ENCODE measurements at regions not wholly inside any gene's neighbourhood (a gene's known extent, or its start where the extent isn't known, plus 50 kb on each side); places are given as distances from the start of the nearest gene placed in this dataset.

- intact Hi-C loops (cut with micrococcal nuclease; ENCODE audit: unreplicated experiment) = no loop called here
- DNase-seq (ENCODE audit: low spot score) = no peak
- ChIA-PET CTCF (ENCODE audit: unreplicated experiment) (no interaction called here), POLR2A (no interaction called here)
- H4K20me1 ChIP-seq (ENCODE audit: insufficient read depth, low read length) = no peaks in the 10 kb centered on the region
- no peaks in the 10 kb centered on the region for H3K9me2 ChIP-seq (ENCODE audit: insufficient read depth, low read length)
- H3K4me2 ChIP-seq (ENCODE audit: low read length) = no peak overlapping the region
- no peaks in the 10 kb centered on the region for H3K36me3 ChIP-seq (ENCODE audit: insufficient read depth, low read length)
- no peaks in the 10 kb centered on the region for H3K4me1 ChIP-seq (ENCODE audit: insufficient read depth, low read length, poor library complexity, severe bottlenecking)
- H3K4me3 ChIP-seq (ENCODE audit: low read depth, low read length, poor library complexity, severe bottlenecking) = no peak overlapping the region
- H3K27ac ChIP-seq (ENCODE audit: low read depth, low read length, poor library complexity, severe bottlenecking) = no peak overlapping the region
- H3K9me3 ChIP-seq (ENCODE audit: low read length) = no peaks in the 10 kb centered on the region
- TF ChIP-seq CTCF (conservative IDR thresholded peaks at IDR 0.05; ENCODE audit: low read length) = no peak
- no peak for TF ChIP-seq EZH2phosphoT487 (IDR thresholded peaks at IDR 0.05; ENCODE audit: borderline replicate concordance, low read depth, low read length)
- no TSS peak for BruUV-seq (replicated peaks)
- H2AFZ ChIP-seq (ENCODE audit: low read length) = no peak overlapping the region
- no peaks in the 10 kb centered on the region for H3K79me2 ChIP-seq (ENCODE audit: insufficient read depth, low read depth, low read length)
These were observed 148.1 kb upstream of the UMPS start for GRCh38 chr3:124582196-124582595.

- TF ChIP-seq EZH2phosphoT487 (IDR thresholded peaks at IDR 0.05; ENCODE audit: borderline replicate concordance, low read depth, low read length) (no peak), CTCF (conservative IDR thresholded peaks at IDR 0.05; ENCODE audit: low read length) (no peak)
- Histone ChIP-seq H4K20me1 (ENCODE audit: insufficient read depth, low read length) (no peaks in the 10 kb centered on the region), H2AFZ (ENCODE audit: low read length) (no peak overlapping the region), H3K9me2 (ENCODE audit: insufficient read depth, low read length) (no peaks in the 10 kb centered on the region), H3K27ac (ENCODE audit: low read depth, low read length, poor library complexity, severe bottlenecking) (no peak overlapping the region), H3K36me3 (ENCODE audit: insufficient read depth, low read length) (no peaks in the 10 kb centered on the region), H3K79me2 (ENCODE audit: insufficient read depth, low read depth, low read length) (no peaks in the 10 kb centered on the region), H3K9me3 (ENCODE audit: low read length) (no peaks in the 10 kb centered on the region), H3K4me1 (ENCODE audit: insufficient read depth, low read length, poor library complexity, severe bottlenecking) (no peaks in the 10 kb centered on the region), H3K4me2 (ENCODE audit: low read length) (no peak overlapping the region), H3K4me3 (ENCODE audit: low read depth, low read length, poor library complexity, severe bottlenecking) (no peak overlapping the region)
- CTCF ChIA-PET (ENCODE audit: unreplicated experiment) = no interaction called here
- BruUV-seq (replicated peaks) = no TSS peak
- intact Hi-C loops (cut with micrococcal nuclease; ENCODE audit: unreplicated experiment) = no loop called here
- POLR2A ChIA-PET = no interaction called here
- no peak for DNase-seq (ENCODE audit: low spot score)
These were observed 147.4 kb upstream of the UMPS start for GRCh38 chr3:124582621-124583395.

- Histone ChIP-seq H3K79me2 (ENCODE audit: insufficient read depth, low read depth, low read length) (no peaks in the 10 kb centered on the region), H3K27ac (ENCODE audit: low read depth, low read length, poor library complexity, severe bottlenecking) (no peak overlapping the region), H3K9me3 (ENCODE audit: low read length) (no peaks in the 10 kb centered on the region), H3K9me2 (ENCODE audit: insufficient read depth, low read length) (no peaks in the 10 kb centered on the region), H3K4me3 (ENCODE audit: low read depth, low read length, poor library complexity, severe bottlenecking) (no peak overlapping the region), H4K20me1 (ENCODE audit: insufficient read depth, low read length) (no peaks in the 10 kb centered on the region), H3K4me2 (ENCODE audit: low read length) (no peak overlapping the region), H2AFZ (ENCODE audit: low read length) (no peak overlapping the region), H3K4me1 (ENCODE audit: insufficient read depth, low read length, poor library complexity, severe bottlenecking) (no peaks in the 10 kb centered on the region), H3K36me3 (ENCODE audit: insufficient read depth, low read length) (no peaks in the 10 kb centered on the region)
- DNase-seq (ENCODE audit: low spot score) = no peak
- POLR2A ChIA-PET = no interaction called here
- intact Hi-C loops (cut with micrococcal nuclease; ENCODE audit: unreplicated experiment) = no loop called here
- CTCF ChIA-PET (ENCODE audit: unreplicated experiment) = no interaction called here
- TF ChIP-seq EZH2phosphoT487 (IDR thresholded peaks at IDR 0.05; ENCODE audit: borderline replicate concordance, low read depth, low read length) (no peak), CTCF (conservative IDR thresholded peaks at IDR 0.05; ENCODE audit: low read length) (no peak)
- BruUV-seq (replicated peaks) = no TSS peak
These were observed 146.1 kb upstream of the UMPS start for GRCh38 chr3:124584245-124584551.

All from OCI-LY7 (cell line).